HG02642 (cell line): ENCODE measurements at regions not wholly inside any gene's neighbourhood (a gene's known extent, or its start where the extent isn't known, plus 50 kb on each side); places are given as distances from the start of the nearest gene placed in this dataset.

Experiments used
- ATAC-seq: cut with Tn5 transposase; IDR thresholded peaks from one replicate; pipeline ENCODE4 v1.9.1; 2021; ENCODE audit warnings: mild to moderate bottlenecking; ENCODE audit not compliant: unreplicated experiment, poor library complexity

- ATAC-seq: no peak
Measured at GRCh38 chr3:68067314-68067713, 412.9 kb upstream of the SUCLG2 start.

GRCh38 chr3:68062926-68063325 is 408.5 kb upstream of the SUCLG2 start:
- ATAC-seq: no peak

- ATAC-seq: no peak
Measured at GRCh38 chr3:68060910-68061309, 406.5 kb upstream of the SUCLG2 start.

- no peak for ATAC-seq
Measured at GRCh38 chr3:68060191-68060590, 405.8 kb upstream of the SUCLG2 start.

GRCh38 chr3:68059628-68060152 is 405.3 kb upstream of the SUCLG2 start:
- no peak for ATAC-seq

DNA sequence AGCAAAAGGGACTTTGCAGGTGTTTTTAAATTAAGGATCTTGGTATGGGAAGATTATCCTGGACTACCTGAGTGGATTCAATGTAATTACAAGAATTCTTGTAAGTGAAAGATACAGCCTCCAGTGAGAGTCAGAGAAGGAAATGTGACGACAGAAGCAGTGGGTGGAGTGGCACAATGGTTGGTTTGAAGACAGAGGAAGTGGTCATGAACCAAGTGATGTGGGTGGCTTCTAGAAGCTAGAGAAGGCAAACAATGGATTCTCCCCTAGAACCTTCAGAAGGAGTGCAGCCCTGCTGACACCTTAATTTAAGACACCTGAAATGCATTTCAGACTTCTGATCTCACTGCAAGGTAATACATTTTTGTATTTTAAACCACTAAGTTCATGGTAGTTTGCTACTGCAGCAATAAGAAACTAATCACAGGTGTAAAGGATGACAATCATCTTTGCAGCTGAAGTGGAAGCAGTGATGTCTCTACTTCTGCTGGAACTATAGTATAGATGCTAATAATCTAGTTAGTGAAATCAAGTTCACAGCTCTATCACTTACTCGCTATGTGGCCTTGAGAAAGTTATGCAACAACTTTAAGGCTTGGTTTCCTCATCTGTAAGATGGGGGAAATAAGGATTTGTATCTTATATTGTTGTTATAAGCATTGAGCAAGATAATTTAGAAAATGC is 403.4 kb upstream of the SUCLG2 start:
- ATAC-seq: no peak

DNA sequence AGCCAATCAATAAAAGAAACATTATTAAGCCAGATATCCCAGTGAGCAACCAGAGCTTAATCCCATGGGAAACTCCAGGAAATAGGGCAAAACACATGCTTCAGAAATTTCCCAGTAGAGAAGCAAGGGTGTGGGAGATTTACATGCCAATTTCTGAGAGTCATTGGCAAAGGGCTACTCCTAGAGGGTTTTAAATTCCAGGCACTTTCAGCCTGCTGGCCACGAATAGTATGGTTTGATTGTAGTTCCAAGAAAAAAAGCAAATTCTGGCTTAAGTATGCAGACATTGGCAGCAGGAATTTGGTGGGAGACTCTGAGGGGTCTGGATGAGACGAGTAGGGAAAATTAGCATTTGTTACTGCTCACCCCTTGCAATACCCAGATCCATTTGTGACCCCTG is 402.1 kb upstream of the SUCLG2 start:
- ATAC-seq: no peak

DNA sequence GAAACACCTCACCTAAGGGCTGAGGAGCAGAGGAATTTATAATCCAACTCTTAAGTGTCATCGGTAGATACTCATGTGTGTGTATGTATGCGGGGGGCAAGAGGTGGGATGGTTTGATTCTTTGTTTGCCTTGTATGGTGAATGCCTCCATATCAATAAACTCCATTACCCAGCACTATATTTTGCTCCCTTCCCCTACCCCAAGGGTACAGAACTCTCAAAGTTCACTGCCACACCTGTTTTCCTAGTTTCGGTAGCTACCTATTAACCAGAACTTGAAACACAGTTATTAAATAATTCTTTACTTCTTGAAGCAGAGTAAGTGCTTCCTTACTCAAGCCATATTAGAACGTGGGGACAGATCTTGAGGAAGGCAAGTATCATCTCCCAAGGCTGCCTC is 400.8 kb upstream of the SUCLG2 start:
- no peak for ATAC-seq

DNA sequence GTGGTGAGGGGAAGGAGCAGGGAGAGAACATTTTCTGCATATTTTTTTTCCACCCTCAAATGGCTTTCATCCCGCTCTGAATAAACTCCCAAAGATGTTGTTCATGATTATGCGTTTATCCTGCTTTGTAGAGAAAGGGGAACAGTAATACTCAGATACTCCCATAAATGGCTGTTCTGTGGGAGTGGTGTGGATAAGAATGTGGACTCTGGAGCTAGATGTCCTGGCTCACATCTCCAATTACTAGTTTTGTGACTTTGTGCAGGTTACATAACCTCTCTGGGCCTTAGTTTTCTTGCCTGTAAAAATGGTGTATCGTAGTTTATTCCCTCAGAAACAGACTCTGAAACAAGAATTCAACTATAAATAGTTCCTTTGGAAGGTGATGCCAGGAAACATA is 395.4 kb upstream of the SUCLG2 start:
- ATAC-seq: no peak

DNA sequence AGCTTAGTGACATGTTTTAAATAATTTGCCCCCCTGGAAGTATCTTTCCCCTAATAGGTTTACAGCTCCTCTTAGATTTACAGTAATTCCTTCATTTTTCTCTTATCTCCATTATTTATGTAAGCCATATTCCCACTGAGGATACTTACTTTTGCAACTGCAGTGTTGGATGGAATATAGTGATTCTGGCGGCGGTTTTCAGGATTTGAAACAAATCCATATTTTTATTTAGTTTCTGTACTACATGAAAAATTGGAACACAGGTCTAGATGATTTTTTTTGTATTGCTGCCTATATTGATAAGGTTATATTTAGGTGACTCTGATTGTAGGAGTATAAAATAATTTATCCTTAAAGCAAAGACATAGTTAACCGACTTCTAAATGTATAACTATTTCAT is 391.6 kb upstream of the SUCLG2 start:
- no peak for ATAC-seq

DNA sequence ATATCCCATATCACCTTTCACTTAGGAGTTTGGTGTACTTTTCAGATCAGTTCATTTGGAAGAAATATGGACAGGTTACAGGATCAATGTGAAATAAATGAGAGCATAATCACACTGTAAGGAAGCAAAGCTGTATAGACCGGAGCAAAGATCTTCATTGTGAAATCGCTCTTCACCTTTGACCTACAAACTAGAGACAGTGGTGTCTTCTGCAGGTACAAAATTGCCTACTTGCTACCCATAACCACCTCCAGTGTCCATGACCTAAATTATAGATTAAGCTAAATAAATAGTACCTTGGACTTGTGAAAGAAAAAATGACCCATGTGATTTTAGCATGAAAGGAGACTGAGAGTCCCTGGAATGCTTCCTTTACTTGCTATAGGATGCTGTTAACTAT is 379.5 kb upstream of the SUCLG2 start:
- ATAC-seq: no peak

GRCh38 chr3:68032209-68032608 is 377.8 kb upstream of the SUCLG2 start:
- ATAC-seq: no peak

GRCh38 chr3:68025189-68025588 is 370.8 kb upstream of the SUCLG2 start:
- no peak for ATAC-seq

GRCh38 chr3:68019876-68020275 is 365.5 kb upstream of the SUCLG2 start:
- no peak for ATAC-seq

DNA sequence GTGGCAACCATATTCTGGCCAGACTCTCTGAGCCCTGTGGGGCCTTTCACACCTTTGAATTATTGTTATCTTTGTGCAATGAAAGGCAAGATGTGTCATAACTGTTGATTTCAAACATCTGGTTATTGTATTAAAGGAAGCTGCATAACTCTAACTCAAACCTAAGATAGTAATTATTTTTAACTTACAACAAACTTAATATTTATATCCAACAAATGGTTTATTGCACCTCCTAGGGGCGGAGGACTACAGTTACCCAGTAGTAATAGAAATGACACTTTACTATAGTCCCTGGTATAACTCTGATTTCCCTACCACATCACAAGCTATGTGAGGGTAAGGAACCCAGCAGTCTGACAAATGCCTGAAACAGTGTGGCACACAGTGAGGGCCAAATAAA is 363.9 kb upstream of the SUCLG2 start:
- ATAC-seq: no peak

GRCh38 chr3:68017069-68017468 is 362.7 kb upstream of the SUCLG2 start:
- ATAC-seq: no peak

GRCh38 chr3:68009900-68010299 is 355.5 kb upstream of the SUCLG2 start:
- no peak for ATAC-seq

GRCh38 chr3:68007621-68008226 is 353.3 kb upstream of the SUCLG2 start:
- ATAC-seq: no peak

- no peak for ATAC-seq
Measured at GRCh38 chr3:68006646-68007045, 352.2 kb upstream of the SUCLG2 start.

DNA sequence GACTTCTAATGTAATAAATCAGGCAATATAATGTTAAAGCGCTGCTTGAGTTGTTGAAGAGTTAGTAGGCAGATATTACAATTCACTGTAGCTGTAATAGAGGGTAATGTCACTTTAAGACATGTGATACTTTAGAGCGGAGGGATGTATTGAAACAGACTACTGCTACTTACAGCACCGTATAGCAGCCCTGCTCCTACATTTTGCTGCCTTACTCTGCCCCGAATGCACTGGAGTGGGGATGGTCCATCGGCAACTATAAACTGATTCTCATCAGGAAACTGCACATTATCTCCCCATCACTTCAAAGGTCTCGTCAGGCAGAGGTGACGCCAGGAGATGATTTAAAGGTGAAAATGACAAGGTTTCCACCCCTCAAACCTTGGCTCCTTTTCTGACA is 349.7 kb upstream of the SUCLG2 start:
- ATAC-seq: no peak

DNA sequence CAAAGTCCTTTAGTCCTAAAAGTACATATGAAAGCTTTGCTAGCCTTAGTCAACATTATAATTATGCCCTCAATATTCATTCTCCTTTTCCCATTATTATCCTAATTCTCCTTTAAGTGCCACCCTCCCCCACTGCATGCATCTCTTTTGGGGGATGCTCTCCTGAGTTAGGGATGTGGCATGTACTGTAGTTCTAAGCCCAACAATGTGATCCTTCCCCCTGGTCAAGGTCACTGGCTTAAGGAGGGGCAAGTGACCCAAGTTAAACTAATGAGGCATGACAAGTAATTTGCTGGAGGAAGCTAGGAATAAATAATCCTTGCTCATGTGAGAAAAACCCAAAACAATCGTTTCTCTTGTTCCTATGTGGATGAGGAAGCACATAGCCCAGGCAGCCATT is 343.9 kb upstream of the SUCLG2 start:
- no peak for ATAC-seq

DNA sequence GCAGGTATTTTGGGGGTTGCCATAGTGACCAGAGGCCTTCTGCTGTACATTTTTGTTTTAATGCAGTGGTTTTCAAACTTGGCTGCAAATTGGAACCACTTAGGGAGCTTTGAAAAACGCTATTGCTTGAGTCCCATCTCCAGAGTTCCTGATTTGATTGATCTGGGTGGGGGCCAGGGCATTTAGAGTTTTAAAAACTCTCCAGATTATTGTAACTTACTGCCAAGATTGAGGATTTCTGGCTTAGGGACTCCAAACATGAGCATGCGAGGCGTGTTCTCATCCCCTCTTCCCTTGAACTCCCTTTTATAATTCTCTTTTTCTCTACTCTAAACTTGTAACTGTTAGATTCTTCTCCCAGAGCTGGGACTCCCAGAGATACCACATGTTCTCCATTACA is 340.8 kb upstream of the SUCLG2 start:
- no peak for ATAC-seq
